ENCODE measurements at regions not wholly inside any gene's neighbourhood (a gene's known extent, or its start where the extent isn't known, plus 50 kb on each side); places are given as distances from the start of the nearest gene placed in this dataset.

DNA sequence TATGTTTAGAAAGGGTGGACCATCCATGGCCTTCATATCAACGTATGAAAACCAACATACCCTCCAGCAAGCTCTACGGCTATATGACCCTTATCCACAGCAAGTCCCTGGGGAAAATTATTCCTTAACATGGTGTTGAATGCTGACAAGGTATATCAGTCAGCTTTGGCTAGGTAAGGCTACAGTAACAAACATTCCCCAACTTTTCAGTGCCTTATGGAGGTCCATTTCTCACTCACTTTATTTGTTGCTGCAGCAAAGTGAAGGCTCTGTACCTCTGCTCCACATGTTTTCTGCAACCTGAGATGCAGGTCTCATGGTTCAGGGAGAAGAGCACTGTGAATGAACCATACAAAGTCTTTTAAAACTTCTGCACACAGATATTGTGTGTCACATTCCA lies 83.8 kb upstream of the TOX3 start:
- CTCF ChIA-PET = no interaction called here
- no peaks in the 10 kb centered on the region for H3K27me3 Mint-ChIP-seq
- no peak overlapping the region for H3K4me3 Mint-ChIP-seq
- no peaks in the 10 kb centered on the region for H3K4me1 Mint-ChIP-seq
- H3K36me3 Mint-ChIP-seq (ENCODE audit: low read depth) = no peaks in the 10 kb centered on the region
- POLR2A ChIA-PET = no interaction called here
- ATAC-seq (no peak), DNase-seq (no peak)
- intact Hi-C loops (cut with DNase I, micrococcal nuclease) = no loop called here
- H3K27ac Mint-ChIP-seq = no peak overlapping the region
- H3K9me3 Mint-ChIP-seq (ENCODE audit: low read depth) = peaks cover 5% of the 10 kb centered on the region

DNA sequence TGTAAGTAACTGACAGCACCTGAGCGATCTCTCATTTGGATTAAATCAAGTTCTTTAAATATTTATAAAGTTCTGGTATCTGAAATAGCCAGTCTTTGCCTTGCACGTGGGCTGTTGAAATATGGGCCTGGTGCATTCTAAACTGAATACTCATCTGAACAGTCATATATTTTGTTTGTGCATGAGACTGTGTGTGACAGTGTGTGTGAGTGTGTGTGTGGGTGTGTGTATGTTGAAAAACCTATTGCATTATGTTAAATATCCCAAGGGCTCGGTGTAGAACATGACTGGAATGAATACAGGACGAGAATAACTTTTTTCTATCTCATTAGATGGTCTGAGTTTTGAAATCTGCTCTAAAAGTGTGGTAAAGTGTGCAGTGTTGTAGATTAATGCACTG lies 82.4 kb upstream of the TOX3 start:
- H3K36me3 Mint-ChIP-seq (ENCODE audit: low read depth) = no peaks in the 10 kb centered on the region
- ATAC-seq = no peak
- ChIA-PET POLR2A (no interaction called here), CTCF (no interaction called here)
- no peak overlapping the region for H3K27ac Mint-ChIP-seq
- H3K4me3 Mint-ChIP-seq = no peak overlapping the region
- H3K9me3 Mint-ChIP-seq (ENCODE audit: low read depth) = peaks cover 5% of the 10 kb centered on the region
- no peaks in the 10 kb centered on the region for H3K27me3 Mint-ChIP-seq
- DNase-seq = no peak
- no peaks in the 10 kb centered on the region for H3K4me1 Mint-ChIP-seq
- intact Hi-C loops (cut with DNase I, micrococcal nuclease) = no loop called here

DNA sequence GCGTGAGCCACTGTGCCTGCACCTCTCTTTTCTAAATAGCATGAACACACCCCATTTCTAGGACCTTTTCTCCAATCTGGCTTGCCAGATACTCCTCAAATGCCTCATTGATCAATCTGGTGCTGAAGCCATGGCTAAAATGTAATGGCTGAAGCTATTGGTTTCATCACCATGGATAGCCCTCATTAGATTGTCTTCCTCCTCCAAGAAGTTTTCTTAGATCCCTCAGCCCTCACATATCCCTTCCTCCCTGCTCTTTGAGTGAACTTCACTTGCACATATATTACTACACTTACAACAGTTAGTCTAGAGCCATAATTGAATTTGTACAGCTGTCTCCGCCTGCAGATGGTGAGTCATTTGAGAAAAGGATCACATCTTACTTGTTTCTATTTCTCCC lies 77.9 kb upstream of the TOX3 start:
- intact Hi-C loops (cut with DNase I, micrococcal nuclease) = no loop called here
- DNase-seq (no peak), ATAC-seq (no peak)
- Mint-ChIP-seq H3K36me3 (ENCODE audit: low read depth) (no peaks in the 10 kb centered on the region), H3K4me3 (no peak overlapping the region), H3K27me3 (no peaks in the 10 kb centered on the region), H3K4me1 (no peaks in the 10 kb centered on the region), H3K9me3 (ENCODE audit: low read depth) (peaks cover under 1% of the 10 kb centered on the region), H3K27ac (no peak overlapping the region)
- ChIA-PET CTCF (interaction anchor here (0.7 kb wide), 1 partner anchor 666 kb away, joined by 4 read pairs; no protein-coding TSS in a partner anchor), POLR2A (no interaction called here)

DNA sequence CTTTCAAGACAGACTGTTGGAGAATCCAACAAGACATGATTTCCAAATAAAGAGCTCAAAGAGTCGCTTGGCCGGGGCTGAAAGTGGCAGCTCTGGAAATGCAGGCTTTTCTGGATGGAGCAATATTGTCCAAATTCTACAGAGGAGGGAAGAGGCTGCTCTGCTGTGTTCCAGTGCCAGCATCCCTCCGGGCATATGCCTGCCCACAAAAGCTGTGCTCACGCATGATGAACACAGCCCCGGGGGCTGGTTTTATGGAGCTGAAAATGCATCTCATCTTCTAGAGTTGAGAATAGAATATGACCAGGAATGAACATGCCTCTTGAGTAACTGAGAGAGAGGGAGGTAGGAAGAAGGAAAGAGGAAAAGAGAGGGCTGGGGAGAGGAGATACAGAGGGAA lies 74.7 kb upstream of the TOX3 start:
- no peaks in the 10 kb centered on the region for H3K4me1 Mint-ChIP-seq
- intact Hi-C loops (cut with DNase I, micrococcal nuclease) = no loop called here
- no peaks in the 10 kb centered on the region for H3K27me3 Mint-ChIP-seq
- DNase-seq = no peak
- no peak overlapping the region for H3K4me3 Mint-ChIP-seq
- no peaks in the 10 kb centered on the region for H3K9me3 Mint-ChIP-seq (ENCODE audit: low read depth)
- H3K36me3 Mint-ChIP-seq (ENCODE audit: low read depth) = no peaks in the 10 kb centered on the region
- ATAC-seq = no peak
- ChIA-PET POLR2A (no interaction called here), CTCF (no interaction called here)
- no peak overlapping the region for H3K27ac Mint-ChIP-seq

DNA sequence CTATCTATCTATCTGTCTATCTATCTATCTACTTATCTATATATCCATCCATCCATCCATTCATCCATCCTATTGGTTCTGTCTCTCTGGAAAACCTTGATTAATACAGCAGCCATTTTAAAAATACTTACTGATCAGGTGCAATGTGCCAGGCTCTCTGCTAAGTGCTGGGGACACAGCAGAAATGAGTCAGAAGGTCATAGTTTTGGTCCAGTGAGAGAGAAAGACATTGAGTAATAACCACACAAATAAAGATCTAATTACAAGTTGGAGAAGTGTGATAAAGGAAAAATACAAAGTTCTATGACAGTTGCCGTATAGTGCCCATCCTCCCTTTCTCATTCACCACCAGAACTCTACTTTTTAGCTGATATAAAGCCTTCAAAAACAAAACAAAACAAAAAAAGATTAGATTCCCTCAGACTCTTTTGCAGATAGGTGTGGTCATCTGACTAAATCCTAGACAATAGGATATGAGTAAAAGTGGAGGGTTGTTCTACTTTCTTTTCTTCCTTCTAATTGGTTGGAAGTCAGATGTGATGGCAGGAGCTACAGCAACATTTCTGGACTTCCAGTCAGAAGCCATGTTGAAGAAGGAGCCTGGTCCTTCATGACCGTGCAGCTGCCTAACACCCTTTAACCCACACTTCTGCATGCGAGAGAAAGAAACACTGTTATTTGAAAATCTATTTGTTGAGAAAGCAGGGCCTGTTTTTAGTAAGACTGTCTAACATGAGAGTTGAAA lies 72.0 kb upstream of the TOX3 start:
- DNase-seq (no peak), ATAC-seq (no peak)
- ChIA-PET CTCF (no interaction called here), POLR2A (no interaction called here)
- no peaks in the 10 kb centered on the region for H3K4me1 Mint-ChIP-seq
- intact Hi-C loops (cut with DNase I, micrococcal nuclease) = no loop called here
- H3K27me3 Mint-ChIP-seq = no peaks in the 10 kb centered on the region
- H3K4me3 Mint-ChIP-seq = no peak overlapping the region
- H3K9me3 Mint-ChIP-seq (ENCODE audit: low read depth) = no peaks in the 10 kb centered on the region
- H3K36me3 Mint-ChIP-seq (ENCODE audit: low read depth) = no peaks in the 10 kb centered on the region
- no peak overlapping the region for H3K27ac Mint-ChIP-seq

DNA sequence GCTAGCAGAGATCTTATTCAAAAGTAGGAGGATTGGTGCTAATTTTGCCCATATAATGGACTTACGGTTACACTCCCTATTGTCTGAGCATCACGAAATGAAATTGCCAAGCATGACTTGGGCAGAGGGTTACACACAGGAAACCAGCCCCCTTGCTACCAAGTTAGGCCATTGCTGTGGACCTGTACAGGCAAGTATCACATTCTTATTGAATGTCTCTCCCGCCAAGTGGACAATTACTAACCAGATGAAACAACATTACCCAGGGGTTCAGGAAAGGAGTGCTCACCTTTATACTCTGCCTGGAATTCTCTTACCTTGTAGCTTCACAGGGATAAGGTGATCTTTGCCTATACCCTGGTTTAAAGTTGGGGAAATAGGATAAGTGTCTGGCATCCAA lies 70.6 kb upstream of the TOX3 start:
- Mint-ChIP-seq H3K9me3 (ENCODE audit: low read depth) (peaks cover 2% of the 10 kb centered on the region), H3K36me3 (ENCODE audit: low read depth) (no peaks in the 10 kb centered on the region), H3K4me3 (no peak overlapping the region), H3K27ac (no peak overlapping the region), H3K27me3 (no peaks in the 10 kb centered on the region), H3K4me1 (no peaks in the 10 kb centered on the region)
- intact Hi-C loops (cut with DNase I, micrococcal nuclease) = no loop called here
- ATAC-seq = no peak
- CTCF ChIA-PET = interaction anchor here (0.8 kb wide), 1 partner anchor 294 kb away, joined by 3 read pairs; no protein-coding TSS in a partner anchor
- DNase-seq = no peak
- POLR2A ChIA-PET = no interaction called here

DNA sequence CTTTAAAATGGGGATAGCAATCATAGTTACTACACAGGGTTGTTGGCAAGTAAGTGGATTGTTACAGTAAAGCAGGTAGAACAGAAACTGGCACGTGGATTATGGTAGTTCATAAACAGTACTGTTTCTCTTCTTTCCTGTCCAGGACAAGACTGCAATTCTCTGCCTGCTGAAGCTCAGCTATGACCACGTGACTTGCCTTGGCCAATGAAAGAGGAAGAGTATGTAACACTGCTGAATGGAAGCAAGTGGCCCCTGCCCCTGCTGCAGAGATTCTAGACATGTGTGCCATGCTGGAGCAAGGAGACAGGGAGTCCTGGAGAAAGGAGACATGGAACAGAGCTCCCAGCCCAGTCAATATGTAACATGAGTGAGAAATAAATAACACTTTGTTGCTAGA lies 66.6 kb upstream of the TOX3 start:
- no peaks in the 10 kb centered on the region for H3K4me1 Mint-ChIP-seq
- ChIA-PET CTCF (no interaction called here), POLR2A (no interaction called here)
- no peak for DNase-seq
- no peak for ATAC-seq
- H3K27me3 Mint-ChIP-seq = no peaks in the 10 kb centered on the region
- no peaks in the 10 kb centered on the region for H3K36me3 Mint-ChIP-seq (ENCODE audit: low read depth)
- intact Hi-C loops (cut with DNase I, micrococcal nuclease) = no loop called here
- H3K27ac Mint-ChIP-seq = no peak overlapping the region
- H3K9me3 Mint-ChIP-seq (ENCODE audit: low read depth) = peaks cover 2% of the 10 kb centered on the region
- no peak overlapping the region for H3K4me3 Mint-ChIP-seq

DNA sequence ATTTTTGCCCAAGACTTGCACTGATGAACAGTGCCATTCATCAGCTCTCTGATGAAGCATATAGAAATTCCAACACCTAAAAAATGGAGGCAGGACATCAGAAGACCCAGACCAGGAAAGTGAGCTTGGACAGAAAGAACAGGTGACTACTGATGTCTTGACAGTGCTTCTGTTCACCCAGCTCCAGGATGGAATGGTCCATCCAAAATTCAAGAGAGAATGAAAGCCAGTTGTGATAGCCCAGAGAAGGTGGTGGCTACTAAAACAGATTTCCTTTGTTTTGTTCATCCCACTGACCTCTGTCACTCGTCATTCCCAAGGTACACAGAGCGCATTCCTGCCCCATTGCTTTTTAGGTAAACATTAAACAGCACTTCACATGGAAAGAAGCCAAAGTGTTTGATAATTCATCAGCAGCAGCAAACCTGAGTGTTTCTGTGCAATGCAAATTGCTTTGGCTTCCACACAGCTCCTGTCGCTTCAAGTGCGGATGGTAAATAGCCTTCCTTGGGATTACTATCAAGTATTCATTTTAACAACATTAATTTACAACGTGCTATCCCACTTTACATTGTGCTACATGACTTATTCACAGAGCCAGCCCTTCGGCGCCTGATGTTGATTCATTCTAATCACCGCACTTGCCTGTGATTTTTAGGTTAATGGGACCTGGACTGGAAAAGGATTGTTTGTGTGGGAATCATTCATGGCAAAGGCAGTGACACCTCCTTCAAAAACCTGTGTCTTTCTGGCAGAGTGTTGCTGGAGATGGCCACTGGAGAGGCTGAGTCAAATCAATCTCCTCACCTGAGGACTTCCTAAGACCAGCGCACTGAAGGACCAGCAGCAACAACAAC lies 65.1 kb upstream of the TOX3 start:
- intact Hi-C loops (cut with DNase I, micrococcal nuclease) = no loop called here
- Mint-ChIP-seq H3K27me3 (no peaks in the 10 kb centered on the region), H3K36me3 (ENCODE audit: low read depth) (no peaks in the 10 kb centered on the region), H3K4me3 (no peak overlapping the region), H3K27ac (no peak overlapping the region), H3K4me1 (no peaks in the 10 kb centered on the region), H3K9me3 (ENCODE audit: low read depth) (peaks cover 2% of the 10 kb centered on the region)
- ChIA-PET CTCF (interaction anchor here (1.0 kb wide), 1 partner anchor 9 kb away, joined by 3 read pairs; no protein-coding TSS in a partner anchor), POLR2A (no interaction called here)
- ATAC-seq = no peak
- no peak for DNase-seq

DNA sequence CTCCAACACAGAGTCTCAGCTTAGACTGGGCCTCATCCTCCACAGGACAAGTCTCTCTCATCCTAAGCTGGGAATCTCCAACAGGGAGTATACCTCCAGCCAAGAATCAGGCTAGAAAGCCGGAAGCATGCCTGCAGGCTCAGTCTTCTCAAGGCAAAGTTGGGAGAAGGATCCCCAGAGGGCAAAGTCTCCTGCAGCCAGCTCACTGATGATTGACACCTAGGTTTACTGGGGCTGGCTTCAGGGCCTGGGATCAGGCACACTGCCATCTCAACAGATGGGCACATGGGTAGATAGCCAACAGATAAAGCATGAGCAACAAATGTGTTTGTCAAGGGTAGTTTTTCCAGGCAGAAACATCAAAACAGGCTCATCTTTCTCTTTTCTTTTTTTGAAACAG lies 56.1 kb upstream of the TOX3 start:
- Mint-ChIP-seq H3K27me3 (no peaks in the 10 kb centered on the region), H3K36me3 (ENCODE audit: low read depth) (no peaks in the 10 kb centered on the region), H3K4me3 (no peak overlapping the region), H3K9me3 (ENCODE audit: low read depth) (no peaks in the 10 kb centered on the region), H3K4me1 (no peaks in the 10 kb centered on the region), H3K27ac (no peak overlapping the region)
- POLR2A ChIA-PET = no interaction called here
- CTCF ChIA-PET = interaction anchor here (1.1 kb wide), 1 partner anchor 9 kb away, joined by 3 read pairs; no protein-coding TSS in a partner anchor
- DNase-seq = no peak
- no peak for ATAC-seq
- intact Hi-C loops (cut with DNase I, micrococcal nuclease) = no loop called here

DNA sequence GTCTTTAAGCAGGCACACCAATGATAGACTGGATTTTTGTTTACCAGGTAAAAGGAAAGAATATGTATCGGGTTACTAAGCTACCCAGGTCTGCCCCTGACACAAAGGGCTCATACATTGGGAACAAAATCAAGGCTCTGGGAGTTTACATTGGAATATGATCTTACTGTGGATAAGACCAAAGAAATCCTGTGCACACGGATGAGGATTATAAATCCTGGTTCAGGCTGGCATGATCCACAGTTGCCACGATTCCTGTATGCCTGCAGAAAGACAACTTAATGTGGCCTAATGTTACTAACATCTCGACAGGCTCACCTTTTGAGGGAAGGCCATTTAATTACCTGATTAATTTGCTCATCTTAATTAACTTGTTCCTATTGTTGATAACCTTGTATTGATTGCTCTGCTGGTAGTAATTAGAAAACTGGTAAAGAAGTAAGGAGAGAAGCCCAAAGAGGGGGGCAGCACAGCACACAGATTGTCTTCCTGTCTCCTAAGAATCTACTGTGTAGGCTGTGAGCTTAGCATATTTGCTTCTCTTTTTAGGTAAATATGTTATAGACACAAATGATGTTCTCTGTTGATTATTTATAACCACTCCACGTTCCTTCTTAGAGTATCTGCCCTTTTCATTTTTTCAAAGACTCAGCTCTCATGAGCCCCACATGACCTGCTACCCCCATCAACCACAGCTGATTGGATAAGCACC lies 51.0 kb upstream of the TOX3 start:
- Mint-ChIP-seq H3K36me3 (ENCODE audit: low read depth) (no peaks in the 10 kb centered on the region), H3K27ac (no peak overlapping the region), H3K4me3 (no peak overlapping the region), H3K27me3 (no peaks in the 10 kb centered on the region), H3K4me1 (no peaks in the 10 kb centered on the region), H3K9me3 (ENCODE audit: low read depth) (no peaks in the 10 kb centered on the region)
- ChIA-PET CTCF (no interaction called here), POLR2A (no interaction called here)
- intact Hi-C loops (cut with DNase I, micrococcal nuclease) = no loop called here
- ATAC-seq (no peak), DNase-seq (no peak)

DNA sequence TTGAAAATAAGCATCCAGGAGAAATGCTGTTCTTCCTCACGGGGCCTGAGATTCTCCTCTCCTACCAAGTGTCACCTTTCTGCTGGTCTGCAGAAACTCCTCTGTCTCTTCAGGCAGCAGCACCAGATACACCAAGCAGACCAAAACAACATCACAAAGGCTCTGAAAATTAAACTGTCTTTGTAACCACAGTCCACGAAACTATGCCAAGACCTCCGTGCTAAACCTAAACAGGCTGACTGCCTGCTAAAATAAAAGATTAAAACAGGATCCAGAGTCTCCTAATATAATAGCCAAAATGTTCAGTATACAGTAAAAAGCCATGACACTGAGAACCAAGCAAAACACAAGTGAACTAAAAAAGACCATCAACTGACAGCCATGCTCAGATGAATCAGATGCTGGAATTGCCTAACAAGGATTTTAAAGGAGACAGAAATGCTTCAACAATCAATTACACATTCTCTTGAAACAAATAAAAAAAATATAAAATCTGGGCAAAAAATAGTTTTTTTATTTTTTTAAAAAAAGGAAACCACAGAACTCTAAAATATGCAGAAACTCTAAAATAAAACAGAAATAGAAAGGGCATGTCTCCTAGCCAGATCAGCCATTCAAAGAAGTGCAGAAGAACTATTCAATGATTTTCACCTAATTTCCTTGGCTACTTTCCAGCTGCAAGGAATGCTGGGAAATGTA lies 50.3 kb upstream of the TOX3 start:
- no peaks in the 10 kb centered on the region for H3K36me3 Mint-ChIP-seq (ENCODE audit: low read depth)
- ATAC-seq = no peak
- DNase-seq = no peak
- H3K27me3 Mint-ChIP-seq = no peaks in the 10 kb centered on the region
- H3K4me3 Mint-ChIP-seq = no peak overlapping the region
- no peak overlapping the region for H3K27ac Mint-ChIP-seq
- ChIA-PET POLR2A (no interaction called here), CTCF (no interaction called here)
- H3K9me3 Mint-ChIP-seq (ENCODE audit: low read depth) = no peaks in the 10 kb centered on the region
- intact Hi-C loops (cut with DNase I, micrococcal nuclease) = no loop called here
- no peaks in the 10 kb centered on the region for H3K4me1 Mint-ChIP-seq

Measured in activated CD4-positive, alpha-beta T cell treated with anti-CD3 and anti-CD28 coated beads for 36 hours (primary cell).